PC-3 (cell line): ENCODE measurements at regions not wholly inside any gene's neighbourhood (a gene's known extent, or its start where the extent isn't known, plus 50 kb on each side); places are given as distances from the start of the nearest gene placed in this dataset.

ENCODE experiments used
- EZH2phosphoT487 ChIP-seq: fragments of 300-600 bp; sonication (generic); IDR thresholded peaks from 2 replicates; pipeline ENCODE4 v1.6.1; 2018; ENCODE audit warnings: mild to moderate bottlenecking, antibody characterized with exemption, low read length, borderline replicate concordance
- TF ChIP-seq, protein P1 (sequence below): fragments of 300-600 bp; sonication (generic); conservative IDR thresholded peaks from 2 replicates; pipeline ENCODE4 v1.5.1; 2017; ENCODE audit warnings: antibody characterized with exemption, low read depth, mild to moderate bottlenecking, low read length

DNA sequence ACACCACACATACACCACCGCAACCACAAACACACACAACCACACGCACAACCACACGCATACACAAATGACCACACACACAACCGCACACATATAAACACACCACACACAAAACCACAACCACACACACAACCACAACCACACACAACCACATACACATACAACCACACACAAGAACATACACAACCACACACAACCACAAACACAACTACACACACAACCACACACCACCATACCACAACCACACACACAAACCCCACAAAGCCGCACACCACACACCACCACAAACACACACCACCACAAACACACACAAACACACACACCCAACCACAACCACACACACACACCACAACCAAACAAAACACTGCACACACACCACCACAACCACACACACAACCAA is 107.5 kb upstream of the FZD10 start:
- TF ChIP-seq EZH2phosphoT487: no peak
- TF ChIP-seq, protein P1, sequence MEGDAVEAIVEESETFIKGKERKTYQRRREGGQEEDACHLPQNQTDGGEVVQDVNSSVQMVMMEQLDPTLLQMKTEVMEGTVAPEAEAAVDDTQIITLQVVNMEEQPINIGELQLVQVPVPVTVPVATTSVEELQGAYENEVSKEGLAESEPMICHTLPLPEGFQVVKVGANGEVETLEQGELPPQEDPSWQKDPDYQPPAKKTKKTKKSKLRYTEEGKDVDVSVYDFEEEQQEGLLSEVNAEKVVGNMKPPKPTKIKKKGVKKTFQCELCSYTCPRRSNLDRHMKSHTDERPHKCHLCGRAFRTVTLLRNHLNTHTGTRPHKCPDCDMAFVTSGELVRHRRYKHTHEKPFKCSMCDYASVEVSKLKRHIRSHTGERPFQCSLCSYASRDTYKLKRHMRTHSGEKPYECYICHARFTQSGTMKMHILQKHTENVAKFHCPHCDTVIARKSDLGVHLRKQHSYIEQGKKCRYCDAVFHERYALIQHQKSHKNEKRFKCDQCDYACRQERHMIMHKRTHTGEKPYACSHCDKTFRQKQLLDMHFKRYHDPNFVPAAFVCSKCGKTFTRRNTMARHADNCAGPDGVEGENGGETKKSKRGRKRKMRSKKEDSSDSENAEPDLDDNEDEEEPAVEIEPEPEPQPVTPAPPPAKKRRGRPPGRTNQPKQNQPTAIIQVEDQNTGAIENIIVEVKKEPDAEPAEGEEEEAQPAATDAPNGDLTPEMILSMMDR: no peak
